ENCODE measurements at regions not wholly inside any gene's neighbourhood (a gene's known extent, or its start where the extent isn't known, plus 50 kb on each side); places are given as distances from the start of the nearest gene placed in this dataset.
"Not testable (repeated sequence)": the region's sequence is repeated elsewhere in the genome, so short reads cannot be mapped to it uniquely, and the experiment has no call there.

- DNase-seq, result no peak
Observed at GRCh38 chr1:224539971-224540370, 76.1 kb upstream of the CNIH3 start.

GRCh38 chr1:224540535-224540934 lies 75.6 kb upstream of the CNIH3 start:
- no peak for DNase-seq

- DNase-seq, result no peak
Observed at GRCh38 chr1:224541072-224541790, 74.9 kb upstream of the CNIH3 start.

GRCh38 chr1:224541901-224542630 lies 74.1 kb upstream of the CNIH3 start:
- DNase-seq, result no peak

- DNase-seq, result peak; percentile 8
Observed at GRCh38 chr1:224542783-224543440, 73.2 kb upstream of the CNIH3 start.

GRCh38 chr1:224543453-224543852 lies 72.7 kb upstream of the CNIH3 start:
- no peak for DNase-seq

- peak; percentile 10 for DNase-seq
Observed at GRCh38 chr1:224544346-224545110, 71.6 kb upstream of the CNIH3 start.

- DNase-seq, result no peak
Observed at GRCh38 chr1:224545571-224545970, 70.5 kb upstream of the CNIH3 start.

- no peak for DNase-seq
Observed at GRCh38 chr1:224548676-224549075, 67.4 kb upstream of the CNIH3 start.

GRCh38 chr1:224551189-224551588 lies 64.9 kb upstream of the CNIH3 start:
- DNase-seq, result not testable (repeated sequence)

GRCh38 chr1:224554056-224554455 lies 62.1 kb upstream of the CNIH3 start:
- no peak for DNase-seq

GRCh38 chr1:224554620-224555259 lies 61.4 kb upstream of the CNIH3 start:
- no peak for DNase-seq

GRCh38 chr1:224558904-224559303 lies 57.2 kb upstream of the CNIH3 start:
- no peak for DNase-seq

- no peak for DNase-seq
Observed at GRCh38 chr1:224559981-224560728, 56.0 kb upstream of the CNIH3 start.

GRCh38 chr1:224562881-224563280 lies 53.2 kb upstream of the CNIH3 start:
- DNase-seq, result not testable (repeated sequence)

- no peak for DNase-seq
Observed at GRCh38 chr1:224563666-224564065, 52.5 kb upstream of the CNIH3 start.

GRCh38 chr1:224564454-224565084 lies 51.5 kb upstream of the CNIH3 start:
- DNase-seq, result peak; percentile 26

GRCh38 chr1:224565186-224565585 lies 50.9 kb upstream of the CNIH3 start:
- no peak for DNase-seq

- DNase-seq, result no peak
Observed at GRCh38 chr1:224565611-224566406, 50.3 kb upstream of the CNIH3 start.

Measured in eye (tissue), 1 donor.